ENCODE measurements at regions not wholly inside any gene's neighbourhood (a gene's known extent, or its start where the extent isn't known, plus 50 kb on each side); places are given as distances from the start of the nearest gene placed in this dataset.

DNA sequence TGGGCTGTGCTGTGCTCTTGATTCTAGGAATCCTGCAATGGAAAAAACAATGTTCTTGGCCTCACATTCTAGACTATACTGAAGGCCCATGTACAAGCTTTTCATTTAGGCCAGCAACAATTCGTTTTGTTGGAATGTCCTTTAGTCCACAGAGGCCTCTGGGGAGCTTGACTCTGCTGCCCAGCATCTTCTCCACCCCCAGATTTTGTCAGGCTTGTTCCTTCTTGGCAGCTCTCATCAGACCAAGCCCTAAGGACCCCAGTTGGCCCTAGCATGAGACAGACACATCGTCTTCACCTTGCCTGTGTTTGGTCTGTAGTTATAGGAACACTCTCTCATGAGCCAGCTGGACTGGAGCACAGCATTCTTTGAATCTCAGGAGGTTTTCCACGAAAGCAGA is 300.1 kb downstream of the VRK1 start:
- TF ChIP-seq EZH2 (IDR thresholded peaks at IDR 0.05; ENCODE audit: borderline replicate concordance, low read length) = no peak
- TF ChIP-seq, protein P1, sequence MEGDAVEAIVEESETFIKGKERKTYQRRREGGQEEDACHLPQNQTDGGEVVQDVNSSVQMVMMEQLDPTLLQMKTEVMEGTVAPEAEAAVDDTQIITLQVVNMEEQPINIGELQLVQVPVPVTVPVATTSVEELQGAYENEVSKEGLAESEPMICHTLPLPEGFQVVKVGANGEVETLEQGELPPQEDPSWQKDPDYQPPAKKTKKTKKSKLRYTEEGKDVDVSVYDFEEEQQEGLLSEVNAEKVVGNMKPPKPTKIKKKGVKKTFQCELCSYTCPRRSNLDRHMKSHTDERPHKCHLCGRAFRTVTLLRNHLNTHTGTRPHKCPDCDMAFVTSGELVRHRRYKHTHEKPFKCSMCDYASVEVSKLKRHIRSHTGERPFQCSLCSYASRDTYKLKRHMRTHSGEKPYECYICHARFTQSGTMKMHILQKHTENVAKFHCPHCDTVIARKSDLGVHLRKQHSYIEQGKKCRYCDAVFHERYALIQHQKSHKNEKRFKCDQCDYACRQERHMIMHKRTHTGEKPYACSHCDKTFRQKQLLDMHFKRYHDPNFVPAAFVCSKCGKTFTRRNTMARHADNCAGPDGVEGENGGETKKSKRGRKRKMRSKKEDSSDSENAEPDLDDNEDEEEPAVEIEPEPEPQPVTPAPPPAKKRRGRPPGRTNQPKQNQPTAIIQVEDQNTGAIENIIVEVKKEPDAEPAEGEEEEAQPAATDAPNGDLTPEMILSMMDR (conservative IDR thresholded peaks at IDR 0.05 in 1 of 2, IDR thresholded peaks at IDR 0.05 in 1 of 2; ENCODE audit: extremely low read depth in 1 of 2, insufficient read depth in 1 of 2, low read depth in 1 of 2, low read length in 2 of 2) = no peak

All from mammary epithelial cell (primary cell).